ENCODE measurements at regions not wholly inside any gene's neighbourhood (a gene's known extent, or its start where the extent isn't known, plus 50 kb on each side); places are given as distances from the start of the nearest gene placed in this dataset.
"Not testable (repeated sequence)": the region's sequence is repeated elsewhere in the genome, so short reads cannot be mapped to it uniquely, and the experiment has no call there.

DNA sequence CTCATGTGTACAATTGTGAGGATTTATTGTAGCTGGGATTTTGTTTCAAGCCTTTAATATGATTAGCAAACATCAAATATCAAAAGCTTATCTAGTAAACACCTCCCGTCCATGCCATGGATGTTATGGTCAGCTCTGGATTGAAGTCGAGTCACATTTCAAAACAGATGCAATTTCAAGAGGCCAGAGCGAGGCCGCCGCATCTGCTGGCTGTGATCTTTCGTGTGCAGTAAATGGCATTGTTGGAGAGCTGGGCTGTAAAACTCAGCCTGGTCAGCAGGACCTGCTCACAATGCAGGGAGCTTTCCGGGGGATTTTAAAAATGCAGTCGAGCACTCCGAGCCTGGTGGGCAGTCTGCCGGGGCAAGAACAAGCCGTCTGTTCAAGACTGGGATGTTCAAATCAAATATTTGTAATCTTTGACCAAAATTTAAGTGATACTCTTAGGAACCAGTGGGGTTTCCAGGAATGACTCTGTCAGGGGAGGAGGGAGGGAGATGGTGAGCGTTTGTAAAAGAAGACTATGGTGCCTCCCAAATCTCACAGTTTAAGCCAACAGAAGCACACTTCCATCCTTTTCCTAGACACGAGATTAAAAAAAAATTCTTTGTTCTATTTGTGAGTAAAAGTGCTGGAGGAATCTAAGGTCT lies 97.6 kb downstream of the MYCN start:
- DNase-seq, result no peak

DNA sequence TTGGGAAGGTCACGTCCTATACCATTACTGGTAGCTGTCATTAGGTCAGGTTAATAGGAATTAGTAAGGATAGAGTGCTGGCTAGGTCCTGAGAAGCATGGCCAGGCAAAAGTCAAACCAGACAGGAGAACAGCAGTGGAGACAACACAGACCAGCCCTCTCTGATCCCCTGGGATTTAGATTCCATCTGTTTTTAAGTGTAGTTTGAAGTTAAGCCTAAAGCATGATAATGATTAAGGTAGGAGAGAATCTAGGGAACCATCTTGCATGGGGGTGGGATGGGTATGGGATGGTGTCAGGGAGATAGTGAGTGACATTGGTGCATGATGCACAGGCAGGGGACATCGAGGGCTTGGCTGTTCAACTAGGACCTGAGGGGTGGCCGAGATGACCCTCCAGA lies 96.6 kb downstream of the MYCN start:
- no peak for DNase-seq

DNA sequence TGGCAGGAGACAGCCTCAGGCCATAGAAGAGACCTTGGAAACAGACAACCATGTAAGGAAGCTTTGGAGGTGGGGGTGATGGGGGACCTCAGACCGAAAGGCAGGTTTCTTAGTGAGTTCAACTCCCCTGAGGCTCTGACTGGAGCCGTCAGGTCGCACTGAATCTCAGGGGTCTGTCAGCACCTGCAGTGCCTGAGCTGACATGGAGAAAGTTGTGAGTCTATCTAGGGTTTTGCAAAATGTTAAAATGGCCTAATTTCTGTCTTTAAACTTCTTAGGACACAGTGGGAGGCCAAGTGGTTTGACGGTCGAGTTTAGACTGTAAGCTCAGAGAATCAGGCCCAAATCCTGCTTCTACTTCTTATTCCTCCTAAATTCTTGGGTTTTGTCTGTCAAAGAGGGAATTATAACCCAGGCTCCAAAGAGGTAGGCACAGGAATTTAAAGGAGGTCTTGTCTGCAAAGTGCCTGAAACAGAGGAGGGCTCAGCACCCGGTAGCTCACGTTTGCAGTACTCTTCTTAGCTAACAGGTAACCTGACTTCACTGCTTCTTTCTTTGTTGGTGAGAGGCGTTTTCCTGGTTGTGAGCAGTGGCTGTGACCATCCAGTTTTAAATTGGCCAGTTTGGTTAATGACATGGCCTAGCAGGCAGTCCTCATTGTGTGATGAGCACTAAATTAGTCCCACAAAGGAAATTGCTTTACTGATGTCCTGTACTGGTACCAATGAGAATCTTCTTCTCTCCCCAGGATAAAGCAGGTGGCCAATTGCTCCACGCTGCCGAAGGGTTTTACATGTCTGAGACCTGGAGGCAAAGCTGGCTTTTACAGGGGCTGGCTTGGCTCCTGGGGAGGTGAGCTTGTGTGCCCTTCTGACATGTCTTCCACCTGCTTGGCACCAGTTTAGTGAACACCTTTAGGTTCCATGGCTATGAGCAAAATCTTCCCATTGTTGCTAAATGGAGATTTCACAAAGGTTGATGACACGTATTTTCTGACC lies 95.7 kb downstream of the MYCN start:
- no peak for DNase-seq

- no peak for DNase-seq
Observed at GRCh38 chr2:16034975-16035746, 94.8 kb downstream of the MYCN start.

DNA sequence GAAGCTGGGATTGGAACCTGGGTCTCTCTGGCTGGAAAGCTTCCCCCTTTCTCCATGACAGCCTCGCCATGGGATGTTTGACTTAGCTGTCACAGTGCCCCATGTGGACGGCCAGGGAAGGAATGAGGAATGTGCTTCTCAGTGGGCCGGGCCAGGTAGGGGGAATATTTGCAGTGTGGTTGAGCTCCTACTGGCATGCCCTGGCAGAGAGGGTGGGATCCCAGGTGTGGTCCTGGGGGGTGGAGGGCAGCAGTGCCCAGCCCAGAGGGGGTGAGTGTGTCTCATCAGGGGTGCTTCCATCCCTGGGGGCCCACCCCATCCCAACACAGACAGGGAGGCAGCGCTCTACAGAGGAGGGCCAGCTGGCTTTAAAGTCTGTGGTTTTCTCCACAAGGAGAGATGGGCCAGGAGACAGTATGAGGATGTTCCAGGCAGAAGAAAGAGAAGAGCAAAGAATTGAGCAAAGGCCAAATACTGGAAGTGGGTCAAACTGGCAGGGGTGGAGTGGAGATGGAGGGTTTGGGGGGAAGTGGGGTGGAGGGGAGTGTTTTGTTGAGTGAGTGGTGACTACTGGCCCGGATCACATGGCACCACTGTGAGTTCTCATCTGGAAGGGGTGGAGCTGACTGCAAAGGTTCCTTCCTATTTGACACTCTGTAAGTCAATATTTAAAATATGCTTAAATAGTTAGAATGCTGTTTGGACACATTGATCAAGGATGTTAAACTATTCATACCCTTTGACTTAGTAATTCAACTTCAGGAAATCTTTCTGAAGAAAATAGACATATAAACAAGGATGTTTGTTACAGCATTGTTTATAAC lies 94.0 kb downstream of the MYCN start:
- no peak for DNase-seq

GRCh38 chr2:16033032-16033293 lies 92.6 kb downstream of the MYCN start:
- no peak for DNase-seq

GRCh38 chr2:16032282-16033031 lies 92.1 kb downstream of the MYCN start:
- DNase-seq, result no peak

DNA sequence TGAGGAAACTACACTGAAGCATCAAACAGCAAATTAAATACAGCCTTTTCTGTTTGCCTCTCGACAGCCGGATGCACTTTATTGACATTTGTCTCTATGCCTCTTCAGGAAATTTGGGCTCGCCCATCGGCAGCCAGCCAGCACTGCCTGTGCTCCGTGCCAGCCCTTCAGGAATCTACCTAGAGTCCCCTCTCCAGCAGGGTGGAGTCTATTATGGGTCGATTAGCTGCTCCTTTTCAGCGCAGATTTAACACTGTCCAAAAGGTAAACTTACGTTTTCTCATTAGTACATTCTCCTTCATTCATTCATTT lies 91.5 kb downstream of the MYCN start:
- no peak for DNase-seq

- DNase-seq, result no peak
Observed at GRCh38 chr2:16031058-16031847, 90.9 kb downstream of the MYCN start.

- no peak for DNase-seq
Observed at GRCh38 chr2:16030206-16031057, 90.1 kb downstream of the MYCN start.

DNA sequence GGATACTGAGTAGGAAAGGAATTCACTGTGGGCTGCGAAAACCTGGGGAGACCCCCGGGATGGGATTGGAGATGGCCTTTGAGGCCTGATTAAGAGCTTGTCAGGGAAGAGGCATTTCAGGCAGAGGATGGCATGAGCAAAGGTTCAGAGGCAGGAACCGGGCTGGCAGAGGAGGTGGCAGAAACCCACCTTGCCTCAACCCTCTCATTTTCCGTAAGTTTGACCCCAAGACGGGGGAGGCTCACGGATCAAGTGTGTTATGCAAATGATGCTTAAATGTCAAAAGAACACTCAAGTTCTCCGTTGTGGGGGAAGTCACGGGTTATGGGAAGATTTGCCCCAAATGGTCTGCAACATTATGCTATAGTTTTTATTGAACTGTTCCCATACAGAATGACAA lies 88.3 kb downstream of the MYCN start:
- no peak for DNase-seq

DNA sequence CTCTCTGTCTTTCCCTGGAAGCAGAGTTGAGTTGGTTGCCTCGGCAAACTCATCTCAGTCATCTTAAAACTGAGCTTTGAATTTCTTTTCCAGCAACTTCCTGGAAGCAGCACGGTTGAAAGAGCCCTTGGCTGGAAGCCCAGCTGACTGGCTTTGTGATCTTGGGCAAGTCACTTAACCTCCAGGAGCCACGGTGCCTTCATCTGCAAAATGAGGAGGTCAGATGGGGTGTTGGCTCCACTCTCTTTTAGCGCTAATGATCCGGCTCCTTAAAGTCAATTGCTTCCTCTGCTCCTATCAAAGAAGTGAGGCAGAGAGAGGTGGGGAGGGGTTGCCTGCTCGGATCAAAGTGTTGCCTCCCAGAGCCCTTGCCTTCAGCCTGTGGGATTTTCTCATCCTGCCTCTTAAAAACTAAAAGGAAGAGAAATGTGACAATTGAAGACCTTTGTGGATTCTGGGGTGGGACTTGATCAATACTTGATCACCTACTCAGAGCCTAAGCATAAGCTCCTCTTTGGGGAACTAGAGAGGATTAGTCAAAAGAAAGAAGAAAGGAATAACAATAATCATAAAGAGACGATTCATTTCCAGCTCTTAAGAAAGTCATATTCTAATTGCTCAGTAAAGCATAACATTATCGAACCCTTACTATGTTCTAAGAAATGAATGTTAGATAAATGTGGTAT lies 86.6 kb downstream of the MYCN start:
- DNase-seq, result no peak

- DNase-seq, result no peak
Observed at GRCh38 chr2:16025876-16026640, 85.7 kb downstream of the MYCN start.

DNA sequence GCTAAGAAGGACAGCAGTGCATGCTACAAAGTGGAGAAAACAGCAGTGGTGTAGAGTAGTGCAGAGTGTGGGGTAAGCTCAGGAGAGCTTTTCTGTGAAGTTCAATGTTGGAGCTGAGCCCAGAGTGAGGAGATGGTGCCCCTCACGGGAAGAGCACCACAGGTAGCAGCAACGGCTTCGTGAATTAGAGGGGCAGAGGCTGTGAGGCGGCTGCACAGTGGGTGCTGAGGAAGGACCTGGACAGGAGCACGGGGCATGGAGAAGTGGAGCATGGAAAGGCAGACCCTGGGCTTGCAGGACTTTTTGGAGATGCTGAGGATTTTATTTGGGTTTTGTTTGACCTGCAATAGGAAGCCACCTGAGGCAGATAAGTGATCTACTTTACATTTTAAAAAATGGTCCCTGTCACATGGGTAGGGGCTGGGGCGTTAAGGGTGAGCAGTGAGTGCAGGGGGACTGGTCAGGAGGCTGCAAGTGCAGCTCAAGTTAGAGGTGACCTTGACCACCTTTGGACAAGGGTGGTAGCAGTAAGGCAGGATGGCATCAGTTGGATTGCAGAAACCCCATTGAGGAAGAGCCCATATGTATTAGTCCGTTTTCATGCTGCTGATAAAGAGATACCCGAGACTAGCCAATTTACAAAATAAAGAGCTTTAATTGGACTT lies 85.0 kb downstream of the MYCN start:
- DNase-seq, result no peak

DNA sequence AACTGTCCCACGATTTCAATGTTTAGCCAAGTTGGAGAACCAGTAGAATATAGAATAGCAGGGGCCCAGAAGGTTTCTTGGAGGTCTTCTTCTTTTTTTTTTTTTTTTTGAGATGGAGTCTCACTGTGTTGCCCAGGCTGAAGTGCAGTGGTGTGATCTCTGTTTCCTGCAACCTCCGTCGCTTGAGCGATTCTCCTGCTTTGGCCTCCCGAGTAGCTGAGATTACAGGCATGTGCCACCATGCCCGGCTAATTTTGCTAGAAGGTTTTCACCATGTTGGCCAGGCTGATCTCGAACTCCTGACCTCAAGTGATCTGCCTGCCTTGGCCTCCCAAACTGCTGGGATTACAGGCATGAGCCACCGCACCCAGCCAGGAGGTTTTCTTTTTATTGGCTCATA lies 84.3 kb downstream of the MYCN start:
- DNase-seq, result not testable (repeated sequence)

DNA sequence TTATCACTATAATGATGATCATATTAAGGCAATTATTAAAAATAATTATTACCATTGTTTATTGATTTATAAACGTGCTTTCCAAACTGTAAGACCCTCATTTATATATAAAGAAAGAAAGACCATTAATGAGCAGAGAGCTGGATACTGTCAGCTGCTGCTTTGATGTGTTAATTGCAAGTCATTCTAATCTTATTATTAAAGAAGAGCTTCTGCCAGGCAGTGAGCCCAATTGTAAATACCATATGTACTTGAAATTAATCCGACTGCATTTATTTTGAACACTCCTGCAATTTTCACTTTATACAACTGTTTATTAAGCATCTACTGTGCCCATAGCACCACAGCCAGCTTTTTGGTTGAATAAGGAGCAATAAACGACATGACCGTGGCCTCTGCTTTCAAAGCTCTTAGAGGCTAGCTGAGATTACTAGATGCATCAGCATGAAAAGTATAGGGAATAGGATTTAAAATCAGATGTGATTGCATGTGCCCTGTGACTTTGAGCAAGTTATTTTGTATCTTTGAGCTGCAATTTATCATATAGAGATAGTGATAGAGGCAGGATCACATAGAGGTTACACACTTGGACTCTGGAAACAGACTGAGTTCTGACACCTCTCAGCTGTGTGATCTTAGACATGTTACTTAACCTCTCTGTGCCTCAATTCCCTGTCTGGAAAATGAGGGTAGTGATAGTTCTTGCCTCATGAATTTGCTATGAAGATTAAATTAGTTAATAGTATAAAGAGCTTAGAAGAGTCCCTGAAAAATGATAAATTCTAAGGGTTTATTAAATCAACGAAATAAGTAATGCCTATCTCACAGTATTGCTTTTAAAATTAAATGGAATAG lies 83.4 kb downstream of the MYCN start:
- no peak for DNase-seq

GRCh38 chr2:16022548-16023240 lies 82.3 kb downstream of the MYCN start:
- no peak for DNase-seq

Measured in NCI-H2171 (cell line).